Eye (tissue), 1 donor: ENCODE measurements at regions not wholly inside any gene's neighbourhood (a gene's known extent, or its start where the extent isn't known, plus 50 kb on each side); places are given as distances from the start of the nearest gene placed in this dataset.
"Not testable (repeated sequence)": the region's sequence is repeated elsewhere in the genome, so short reads cannot be mapped to it uniquely, and the experiment has no call there.

Experiments used
- DNase-seq: peaks from one replicate; pipeline ENCODE4 v3.0.0-alpha.2; 2015

DNA sequence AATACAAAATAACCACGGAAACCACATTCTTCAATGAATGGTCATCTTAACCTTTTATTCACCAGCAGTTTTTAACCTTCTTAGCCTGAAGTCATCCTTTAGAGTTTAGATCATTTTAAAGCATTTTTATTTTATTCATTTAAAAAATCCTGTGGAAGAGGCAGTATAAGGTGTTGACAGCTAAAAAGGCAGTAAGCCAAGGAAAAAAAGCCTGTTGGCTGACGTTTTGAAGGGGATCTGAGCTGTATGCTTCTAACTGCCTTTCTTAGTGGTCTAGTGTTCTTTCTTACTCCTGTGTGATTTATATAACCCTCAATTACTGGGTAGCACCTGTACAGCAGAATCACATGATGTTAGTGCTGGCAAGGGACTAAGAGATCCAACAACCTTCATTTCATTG is 438.3 kb upstream of the SEL1L start:
- DNase-seq, result no peak

DNA sequence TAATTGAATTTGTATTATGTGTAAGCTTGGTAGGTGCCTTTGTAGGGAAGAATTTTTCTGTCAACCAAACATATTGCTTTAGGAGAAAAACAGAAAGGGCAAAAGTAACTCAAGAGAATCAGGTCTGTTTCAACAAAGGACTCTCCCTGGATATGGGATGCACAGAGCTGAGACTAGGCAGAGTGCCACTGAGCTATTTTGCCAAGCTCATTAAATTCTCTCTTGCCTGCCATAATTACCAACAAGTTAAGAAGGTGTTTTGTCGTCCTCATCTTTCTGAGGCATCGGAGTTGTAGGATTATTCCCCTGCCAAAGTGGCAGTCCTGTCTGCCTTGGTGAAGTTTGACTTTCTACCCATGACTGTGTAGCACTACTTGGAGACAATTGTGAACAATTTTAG is 438.9 kb upstream of the SEL1L start:
- no peak for DNase-seq

DNA sequence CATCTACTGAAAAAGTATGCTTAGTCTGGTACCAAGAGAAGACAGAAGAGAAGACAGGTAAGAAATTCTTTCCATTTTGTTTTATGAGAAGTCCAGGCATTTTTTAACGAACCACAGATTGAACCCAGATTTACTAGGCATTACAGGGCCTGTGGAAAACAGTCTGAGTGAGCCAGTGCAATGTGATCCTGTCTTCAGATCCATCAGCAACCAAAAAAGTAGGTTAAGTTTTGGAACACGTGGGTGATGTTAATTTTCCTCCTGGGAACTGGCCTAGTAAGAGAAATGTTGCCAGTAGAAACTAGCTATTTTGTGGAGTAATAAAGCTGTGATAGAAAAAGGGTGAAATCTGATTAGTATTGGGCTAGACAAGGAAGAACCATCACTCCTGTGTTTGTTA is 440.9 kb upstream of the SEL1L start:
- no peak for DNase-seq

DNA sequence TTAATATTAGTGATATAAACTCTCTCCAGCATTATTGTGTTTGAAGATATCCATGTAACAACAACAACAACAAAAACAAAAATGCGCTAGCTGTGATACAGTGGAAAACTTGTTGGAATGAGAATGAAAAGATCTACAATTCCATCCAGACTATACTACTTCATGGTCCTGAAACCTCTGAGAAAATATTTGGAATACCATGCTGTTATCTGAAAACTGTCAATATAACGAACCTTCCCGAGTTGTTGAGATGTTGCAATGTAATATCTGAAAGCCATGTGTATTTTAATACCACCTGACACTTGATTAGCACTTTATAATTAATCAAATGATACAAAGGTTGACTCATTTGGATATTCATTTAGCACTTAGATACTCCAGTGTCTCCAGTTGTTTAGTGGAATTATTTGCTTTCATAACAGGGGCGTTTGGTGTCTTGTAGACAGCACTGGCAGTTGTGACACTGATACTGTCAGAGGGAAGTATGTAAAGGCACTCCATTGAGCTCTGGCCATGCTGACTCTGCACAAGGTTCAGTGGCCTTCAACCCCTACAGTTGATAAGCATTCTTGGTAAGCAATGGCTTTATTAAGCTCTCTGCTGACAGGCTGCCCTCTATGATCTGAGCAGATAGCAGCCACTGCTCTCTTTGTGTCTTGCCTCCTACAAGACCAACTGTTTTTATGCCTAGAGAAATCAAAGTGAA is 447.1 kb upstream of the SEL1L start:
- DNase-seq, result peak; percentile 32

DNA sequence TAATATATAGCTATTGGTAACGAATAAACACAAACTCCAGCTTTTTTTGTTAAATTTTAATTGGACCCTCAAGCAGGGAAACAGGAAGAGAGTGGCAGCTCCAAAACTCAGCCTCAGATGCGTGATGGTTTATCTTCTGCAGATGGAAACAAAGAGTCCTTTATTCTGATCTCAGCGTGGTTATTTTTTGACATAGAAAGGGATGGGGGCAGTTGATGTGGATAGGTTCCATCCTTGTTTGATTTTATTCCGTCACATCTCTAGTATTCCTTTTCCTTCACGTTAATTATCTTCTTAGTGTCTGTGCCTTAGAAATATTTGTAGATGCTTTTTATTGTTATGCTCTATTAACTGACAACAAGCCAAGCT is 447.6 kb upstream of the SEL1L start:
- DNase-seq, result peak; percentile 35

DNA sequence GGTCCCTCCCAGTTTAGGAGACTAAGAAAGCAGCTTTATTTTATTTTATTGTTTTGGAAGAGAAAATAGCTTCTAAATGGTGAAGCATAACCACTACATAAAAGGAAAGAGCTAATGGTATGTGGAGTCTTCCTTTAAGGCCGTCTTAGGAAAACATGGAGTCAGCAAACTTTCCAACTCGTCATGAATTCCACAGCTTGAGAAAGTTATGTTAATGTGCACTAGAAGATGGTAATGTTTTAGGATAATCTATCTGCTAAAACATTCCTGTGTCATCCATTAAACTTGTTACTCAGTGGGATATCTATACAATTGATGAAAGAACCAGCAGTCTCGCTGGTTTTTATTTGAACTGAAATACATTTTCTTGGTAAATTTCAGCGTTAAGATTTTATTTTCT is 448.4 kb upstream of the SEL1L start:
- DNase-seq, result peak; percentile 24

DNA sequence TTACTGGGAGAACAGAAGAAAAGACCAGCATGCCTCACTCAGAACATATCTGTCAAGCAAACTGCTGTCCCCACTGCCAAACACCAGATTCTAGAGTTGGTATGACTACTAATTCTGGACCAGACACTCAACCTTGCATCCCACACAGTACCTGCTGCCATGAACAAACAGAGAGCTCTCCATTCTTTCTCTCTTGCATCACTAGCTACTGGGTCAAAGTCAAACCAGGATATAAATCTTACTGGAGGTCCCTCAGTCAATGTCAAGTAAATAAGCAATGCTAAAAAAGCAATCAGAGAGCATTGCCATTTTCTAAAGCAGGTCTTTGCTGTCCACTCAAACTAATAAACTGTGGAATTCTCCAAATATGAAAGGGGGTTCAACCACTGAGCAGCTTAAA is 452.4 kb upstream of the SEL1L start:
- no peak for DNase-seq

DNA sequence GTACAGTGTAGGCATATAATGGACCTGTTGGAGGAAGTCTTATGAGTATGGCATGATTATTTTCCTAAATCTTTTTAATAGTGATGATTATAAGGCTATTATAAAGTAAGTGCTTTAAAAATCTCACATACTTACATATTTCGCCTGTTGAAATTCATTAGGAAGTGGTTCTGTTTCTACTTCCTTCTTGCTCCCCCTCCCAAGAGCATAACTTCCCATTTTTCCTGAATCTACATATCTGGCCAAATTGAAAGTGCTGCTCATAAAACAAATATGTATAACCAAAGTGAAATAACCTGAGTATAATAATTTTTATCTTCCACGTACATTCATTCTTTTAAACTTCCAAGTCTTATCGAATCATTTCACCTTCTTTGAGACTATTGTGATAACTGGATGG is 455.6 kb upstream of the SEL1L start:
- no peak for DNase-seq

DNA sequence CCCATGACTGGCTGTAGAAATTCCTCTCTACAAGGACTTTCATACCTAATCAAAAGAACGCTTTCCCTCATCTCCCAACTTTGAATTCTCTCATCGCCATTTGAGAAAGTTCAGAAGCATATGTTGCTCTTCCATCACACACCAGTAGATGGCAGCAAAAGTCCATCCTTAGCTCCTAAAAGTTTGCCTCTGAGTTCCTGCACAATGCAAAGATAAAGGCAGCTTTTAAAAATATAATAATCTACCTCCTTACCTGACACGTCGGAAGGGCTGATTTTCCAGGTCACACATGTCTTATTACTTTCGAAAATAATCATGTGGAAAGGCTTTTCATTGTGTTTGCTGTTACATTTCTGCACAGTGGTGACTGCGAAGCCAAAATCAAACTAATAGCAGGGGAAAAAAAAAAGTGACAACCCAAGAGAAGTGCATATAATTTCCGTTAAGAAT is 456.7 kb upstream of the SEL1L start:
- peak; percentile 92 for DNase-seq

DNA sequence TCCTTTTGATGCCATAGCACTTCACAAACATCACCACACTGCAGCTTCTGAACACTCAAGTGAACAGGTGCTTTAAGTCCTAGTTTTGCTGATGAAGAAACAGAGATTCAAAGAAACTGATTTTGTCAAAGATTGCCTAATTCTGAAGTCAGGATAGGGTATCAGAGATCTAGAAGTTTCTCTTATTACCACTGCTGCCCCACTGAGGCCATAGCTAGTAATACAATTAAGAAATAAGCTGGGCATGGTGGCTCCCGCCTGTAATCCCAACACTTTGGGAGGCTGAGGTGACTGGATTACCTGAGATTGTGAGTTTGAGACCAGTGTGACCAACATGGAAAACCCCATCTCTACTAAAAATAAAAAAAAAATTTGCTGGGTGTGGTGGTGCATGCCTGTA is 458.3 kb upstream of the SEL1L start:
- DNase-seq, result no peak

DNA sequence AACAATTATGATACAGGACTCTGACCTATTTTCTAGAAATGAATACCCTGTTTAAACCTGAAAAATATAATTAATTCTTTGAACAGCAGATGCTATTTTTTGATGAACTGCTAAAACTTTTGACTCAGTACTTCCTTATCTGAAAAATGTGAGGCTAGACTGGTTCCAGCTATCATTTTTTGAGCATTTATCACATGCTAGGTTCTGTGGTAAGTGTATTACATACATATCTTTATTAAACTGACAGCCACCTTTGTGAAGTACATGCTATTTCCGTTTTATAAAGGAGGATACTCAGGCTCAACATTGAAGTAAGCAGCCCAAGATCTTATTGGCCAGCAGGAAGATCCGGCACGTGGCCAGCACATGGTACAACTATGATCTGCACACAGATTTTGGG is 459.8 kb upstream of the SEL1L start:
- no peak for DNase-seq

DNA sequence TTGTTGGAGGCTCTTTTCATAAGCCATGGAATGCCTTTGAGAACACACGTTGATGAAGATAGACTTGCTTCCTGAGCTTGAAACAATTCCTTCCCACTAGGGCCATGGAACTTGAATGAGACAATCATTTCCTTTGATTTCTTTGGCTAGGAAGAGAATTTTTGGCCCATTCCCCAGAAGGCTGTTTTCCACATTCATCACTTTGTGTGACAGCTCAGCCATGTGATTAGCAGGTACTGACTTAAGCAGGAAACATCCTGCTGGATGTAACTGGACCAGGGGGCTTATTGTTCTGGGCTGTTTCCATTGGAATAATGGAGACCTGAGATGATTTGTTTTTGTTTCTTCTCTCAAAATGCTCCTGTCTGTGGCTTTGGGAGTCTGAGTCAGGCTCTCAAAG is 469.8 kb upstream of the SEL1L start:
- DNase-seq, result no peak

DNA sequence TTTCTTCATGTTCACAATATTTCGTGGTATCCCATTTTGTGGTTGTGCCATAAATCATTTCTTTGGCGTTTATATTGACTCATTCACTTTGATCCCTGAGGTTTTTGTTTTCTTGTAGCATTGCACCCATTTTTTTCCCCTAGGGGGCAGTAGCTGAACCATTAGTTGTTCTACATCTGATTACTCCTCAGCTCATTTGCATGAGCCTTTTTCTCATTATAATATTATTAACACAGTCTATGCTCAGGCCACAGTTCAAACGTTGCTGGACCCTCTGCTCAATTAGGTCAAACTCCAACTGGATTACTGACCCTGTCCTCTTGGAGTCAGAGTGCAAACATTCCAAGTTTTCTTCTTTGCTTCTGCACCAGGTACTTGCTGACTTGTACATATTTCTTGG is 475.4 kb upstream of the SEL1L start:
- DNase-seq, result no peak

DNA sequence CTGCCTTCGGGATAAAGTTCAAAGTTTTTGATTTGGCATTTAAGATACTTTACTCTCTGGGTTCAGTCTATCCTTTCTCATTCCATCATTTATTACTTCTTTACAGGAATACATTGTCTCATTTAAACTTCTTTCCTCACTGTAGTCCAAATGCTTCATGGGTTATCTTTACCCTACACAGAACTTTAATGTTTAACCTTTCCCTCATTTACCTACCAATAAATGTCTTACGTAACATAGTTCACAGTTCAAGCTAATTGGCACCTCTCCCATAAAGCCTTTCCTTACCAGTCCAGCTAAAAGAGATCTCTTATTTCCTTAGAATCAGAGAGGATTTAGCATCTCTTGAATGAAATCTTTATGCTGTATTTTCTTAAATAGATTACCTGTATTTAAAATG is 476.3 kb upstream of the SEL1L start:
- DNase-seq, result no peak

DNA sequence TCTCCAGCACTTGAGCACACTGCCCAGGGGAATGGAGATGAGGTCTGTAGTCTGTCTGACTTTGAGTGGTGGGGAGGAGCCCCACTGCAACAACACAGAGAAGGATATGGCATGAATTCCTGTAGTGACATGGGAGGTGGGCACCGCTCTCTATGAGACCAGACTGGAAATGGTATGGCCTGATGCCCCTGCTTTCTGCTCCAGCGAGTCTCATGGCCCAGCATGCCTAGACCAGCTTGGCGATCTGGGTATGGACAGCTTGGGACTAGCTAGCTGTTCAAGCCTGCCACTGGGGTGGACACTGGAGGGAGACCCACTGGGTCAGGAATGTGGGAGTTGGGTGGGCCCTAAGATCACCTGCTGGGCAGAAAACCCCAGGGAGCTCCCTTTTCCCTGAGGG is 477.8 kb upstream of the SEL1L start:
- no peak for DNase-seq

DNA sequence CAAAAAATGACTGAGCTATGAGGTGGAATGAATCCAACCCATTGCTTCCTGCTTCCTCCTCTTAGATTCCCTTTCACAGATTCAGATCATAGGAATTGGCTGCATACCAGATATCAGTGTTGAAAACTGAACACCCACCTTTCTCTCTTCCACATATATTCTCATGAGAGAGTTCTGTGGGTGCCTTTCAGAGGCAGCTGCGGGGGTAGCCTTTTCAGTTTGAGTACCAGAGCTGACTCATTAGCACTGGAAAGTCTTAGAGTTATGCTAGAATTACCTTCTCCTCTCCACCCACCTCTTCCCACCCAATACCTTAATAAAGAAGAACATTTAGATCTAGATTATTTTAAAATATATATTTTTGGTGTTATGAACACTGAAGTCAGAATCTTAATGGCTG is 495.4 kb upstream of the SEL1L start:
- no peak for DNase-seq

DNA sequence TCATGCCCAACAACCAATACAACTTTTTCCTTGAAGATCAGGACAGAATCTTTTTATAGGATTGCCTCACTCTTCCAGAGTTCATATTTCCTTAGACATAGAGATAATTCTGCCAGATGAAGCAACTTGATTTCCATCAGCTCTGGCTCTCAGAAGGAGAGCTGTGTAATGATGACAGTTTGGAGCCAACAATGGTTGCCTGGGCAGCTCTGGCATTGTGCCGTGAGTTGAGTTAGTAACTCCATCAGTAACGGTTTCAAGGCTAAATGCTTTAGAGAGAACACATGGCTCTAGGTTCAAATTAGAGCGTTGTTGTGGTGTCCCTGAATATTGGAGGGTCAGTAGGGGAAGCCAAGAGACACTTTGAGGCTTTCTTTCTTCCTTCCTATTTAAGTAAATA is 501.7 kb upstream of the SEL1L start:
- no peak for DNase-seq

DNA sequence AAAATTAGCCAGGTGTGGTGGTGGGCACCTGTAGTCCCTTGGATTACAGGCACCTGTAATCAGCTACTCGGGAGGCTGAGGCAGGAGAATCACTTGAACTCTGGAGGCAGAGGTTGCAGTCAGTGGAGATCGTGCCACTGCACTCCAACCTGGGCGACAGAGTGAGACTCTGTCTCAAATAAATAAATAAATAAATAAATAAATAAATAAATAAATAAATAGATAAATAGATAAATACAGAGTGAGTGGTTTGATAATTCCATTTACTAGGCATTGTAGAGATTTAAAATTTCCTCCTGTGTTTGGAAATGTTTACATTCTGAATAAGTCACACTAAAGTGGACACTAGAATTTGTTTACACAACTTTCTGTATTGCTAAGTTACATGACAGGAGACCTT is 504.4 kb upstream of the SEL1L start:
- DNase-seq, result not testable (repeated sequence)

DNA sequence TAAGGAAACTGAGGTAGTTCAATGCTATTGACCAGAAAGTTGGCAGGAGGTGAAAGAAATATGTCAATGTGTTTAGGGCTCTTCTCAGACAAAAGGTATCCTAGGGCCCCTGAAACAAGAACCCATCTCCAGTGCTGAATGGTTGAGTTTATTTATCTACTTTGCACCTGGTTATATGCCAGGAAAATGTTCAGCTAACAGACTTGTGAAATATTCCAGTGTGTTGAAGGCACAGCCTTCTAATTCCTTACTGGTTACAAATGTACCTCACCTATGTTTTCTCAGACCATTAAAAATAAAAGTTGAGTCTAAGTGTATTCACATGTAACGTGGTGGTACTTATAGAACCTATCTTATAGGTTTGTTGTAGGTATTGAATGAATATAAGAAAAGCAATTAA is 511.7 kb upstream of the SEL1L start:
- no peak for DNase-seq

DNA sequence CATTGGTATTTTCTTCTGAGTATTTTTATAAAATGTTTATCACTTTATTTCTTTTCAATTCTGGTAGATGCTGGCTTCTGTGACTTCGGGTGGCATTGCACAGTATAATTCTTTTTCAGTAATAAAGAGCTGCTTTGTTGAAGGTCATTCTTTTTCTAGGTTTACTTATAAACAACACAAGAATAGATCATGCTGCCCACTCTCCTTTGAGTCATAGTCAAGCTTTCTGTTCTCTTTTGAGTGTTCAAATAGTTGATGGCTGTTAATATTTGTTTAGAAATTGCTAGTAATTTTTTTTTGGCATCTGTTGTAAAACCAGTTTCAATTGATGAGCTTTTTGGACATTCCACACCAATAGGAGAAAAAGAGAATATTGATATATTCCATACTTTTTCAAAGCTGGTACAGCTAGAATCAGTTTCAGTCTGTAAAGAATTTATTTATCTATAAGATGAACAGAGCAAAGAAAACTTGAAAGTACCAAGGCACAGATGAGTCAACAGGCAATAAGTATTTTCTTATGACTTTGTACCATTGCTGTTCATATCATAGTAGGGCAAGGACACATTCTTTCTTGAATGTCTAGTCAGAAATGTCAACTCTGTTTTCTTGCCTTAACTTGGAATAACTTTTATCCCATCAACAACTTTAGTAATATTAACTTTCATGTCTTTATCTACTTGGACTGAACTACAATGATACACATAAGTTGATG is 513.0 kb upstream of the SEL1L start:
- no peak for DNase-seq

DNA sequence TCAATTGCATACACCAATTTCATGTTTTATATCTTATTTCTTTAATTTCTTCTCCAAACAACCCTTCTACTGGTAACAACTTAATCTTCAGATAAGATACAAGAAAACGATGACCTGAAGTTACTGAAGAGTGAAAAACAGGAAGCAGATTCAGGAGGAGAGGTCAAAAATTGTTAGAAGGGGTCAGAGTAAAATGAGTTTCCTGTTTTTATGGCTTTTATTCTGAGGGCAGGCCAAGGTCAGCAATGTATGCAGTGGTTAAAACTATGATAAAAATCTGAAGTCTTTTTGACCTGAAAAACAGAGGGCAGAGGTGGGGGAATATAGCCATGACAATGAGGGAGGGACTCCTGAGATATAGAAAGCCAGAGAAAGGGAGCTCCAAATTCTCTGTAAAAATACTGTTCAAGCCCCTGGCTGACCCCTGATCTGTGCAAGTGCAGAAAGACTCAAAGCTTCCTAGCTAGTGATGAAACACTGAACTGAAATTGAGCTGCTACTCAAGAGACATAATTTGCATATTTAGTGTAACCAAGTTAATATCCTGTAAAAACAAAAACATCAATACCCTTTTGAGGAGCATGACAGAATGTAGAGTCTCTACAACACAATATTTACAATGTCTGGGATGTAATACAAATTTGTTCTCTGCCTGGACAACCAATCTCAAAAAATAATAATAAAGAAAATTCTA is 514.3 kb upstream of the SEL1L start:
- no peak for DNase-seq

DNA sequence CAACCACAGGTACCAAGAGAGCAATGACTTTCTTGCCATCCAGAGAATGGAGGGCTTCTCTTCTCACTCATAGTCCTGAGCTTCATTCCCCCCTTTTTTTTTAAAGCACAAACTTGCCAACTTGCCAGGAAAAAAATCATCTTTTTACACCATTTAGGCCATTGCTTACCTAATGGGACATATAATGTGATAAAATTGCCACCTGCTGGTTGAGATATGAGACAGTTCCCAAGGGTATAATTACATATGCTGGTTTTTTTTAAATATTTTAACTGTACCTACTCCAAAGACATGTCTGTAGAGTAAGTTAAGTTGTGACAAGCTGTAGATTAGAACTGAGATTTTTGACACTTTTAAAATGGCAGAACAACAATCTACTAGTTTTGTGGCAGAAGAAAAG is 519.1 kb upstream of the SEL1L start:
- DNase-seq, result no peak

DNA sequence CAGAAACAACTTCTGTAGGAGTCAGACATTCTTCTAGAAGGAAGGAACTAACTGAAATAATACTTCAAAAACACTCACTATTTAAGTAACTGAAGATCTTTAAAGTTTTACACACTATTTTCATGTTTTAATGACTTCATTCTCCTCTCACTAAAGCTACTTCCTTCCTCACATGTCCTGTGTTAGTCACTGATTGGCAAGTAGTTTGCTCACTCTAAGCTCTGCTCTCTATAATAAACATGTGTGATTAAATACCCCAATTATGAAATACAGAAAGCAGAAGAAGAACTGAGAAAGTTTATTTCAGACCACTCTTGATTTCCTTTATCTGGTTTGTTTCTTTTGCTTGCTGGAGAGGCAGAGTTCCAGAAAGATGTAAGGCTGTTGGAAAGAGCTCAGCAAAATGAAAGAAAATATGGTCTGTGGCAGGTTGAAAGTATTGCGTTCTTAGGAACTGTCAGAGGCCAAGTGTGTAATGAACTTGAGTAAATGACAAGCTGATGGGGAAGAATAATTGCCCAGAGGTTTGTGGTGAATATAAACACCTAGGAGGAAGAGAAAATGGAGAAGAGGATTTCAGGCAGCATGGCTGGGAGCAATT is 522.0 kb upstream of the SEL1L start:
- DNase-seq, result no peak

DNA sequence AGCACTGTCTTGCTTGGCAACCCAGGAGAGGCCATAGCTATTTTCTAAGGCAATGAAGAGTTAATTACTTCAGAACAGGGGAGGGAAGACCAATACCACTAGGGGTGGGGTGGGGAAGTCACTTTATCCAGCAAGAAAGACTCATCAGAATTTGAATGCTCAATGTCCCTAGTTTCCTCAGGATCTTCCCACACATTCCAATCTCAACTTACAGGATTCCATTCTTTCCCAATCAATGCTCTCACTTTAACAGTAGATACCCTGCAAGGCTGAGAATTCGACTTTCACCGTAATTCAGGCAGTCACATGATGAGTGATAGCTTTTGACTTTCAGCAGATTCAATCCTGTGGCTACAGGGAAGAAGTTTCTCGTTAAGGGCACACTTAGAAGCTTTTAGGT is 526.6 kb upstream of the SEL1L start:
- no peak for DNase-seq
